ENCODE measurements at regions not wholly inside any gene's neighbourhood (a gene's known extent, or its start where the extent isn't known, plus 50 kb on each side); places are given as distances from the start of the nearest gene placed in this dataset.

- no peak for TF ChIP-seq EZH2phosphoT487 (IDR thresholded peaks at IDR 0.05; ENCODE audit: borderline replicate concordance, low read length)
- no peak for TF ChIP-seq CTCF (conservative IDR thresholded peaks at IDR 0.05; ENCODE audit: low read depth, low read length)
- TF ChIP-seq EZH2 (IDR thresholded peaks at IDR 0.05; ENCODE audit: low read length, unreplicated experiment) = no peak
Measured at GRCh38 chr7:359226-359765, 69.3 kb downstream of the FOXL3 start.
